PFSK-1 (cell line): ENCODE measurements at regions not wholly inside any gene's neighbourhood (a gene's known extent, or its start where the extent isn't known, plus 50 kb on each side); places are given as distances from the start of the nearest gene placed in this dataset.

Experiments
- FOXP2 ChIP-seq: optimal IDR thresholded peaks from 2 replicates; pipeline ENCODE3; 2011; ENCODE audit warnings: borderline replicate concordance, control low read depth, inconsistent platforms; ENCODE audit not compliant: insufficient read depth; ENCODE audit errors: extremely low read length, extremely low read depth
- POLR2AphosphoS5 ChIP-seq: IDR thresholded peaks from 2 replicates; pipeline ENCODE4 v1.6.1; 2012; ENCODE audit warnings: low read depth, mild to moderate bottlenecking, control low read depth, low read length, moderate library complexity
- SIN3A ChIP-seq: IDR thresholded peaks from 2 replicates; pipeline ENCODE4 v1.6.1; 2012; ENCODE audit warnings: mild to moderate bottlenecking, low read length, moderate library complexity, borderline replicate concordance; ENCODE audit not compliant: insufficient read depth
- TAF1 ChIP-seq: IDR thresholded peaks from 2 replicates; pipeline ENCODE4 v1.6.1; 2012; ENCODE audit warnings: low read length, control low read depth, borderline replicate concordance; ENCODE audit not compliant: insufficient read depth
- TF ChIP-seq, protein P1 (sequence below), 2 experiments: IDR thresholded peaks; 2 replicates each; pipeline versions ENCODE4 v1.6.1 to v1.8.0; 2011 to 2012; ENCODE audit warnings: low read depth in 2 of 2, low read length in 2 of 2, control low read depth in 1 of 2, inconsistent platforms in 1 of 2, mild to moderate bottlenecking in 1 of 2, moderate library complexity in 1 of 2; ENCODE audit not compliant: insufficient read depth in 1 of 2

DNA sequence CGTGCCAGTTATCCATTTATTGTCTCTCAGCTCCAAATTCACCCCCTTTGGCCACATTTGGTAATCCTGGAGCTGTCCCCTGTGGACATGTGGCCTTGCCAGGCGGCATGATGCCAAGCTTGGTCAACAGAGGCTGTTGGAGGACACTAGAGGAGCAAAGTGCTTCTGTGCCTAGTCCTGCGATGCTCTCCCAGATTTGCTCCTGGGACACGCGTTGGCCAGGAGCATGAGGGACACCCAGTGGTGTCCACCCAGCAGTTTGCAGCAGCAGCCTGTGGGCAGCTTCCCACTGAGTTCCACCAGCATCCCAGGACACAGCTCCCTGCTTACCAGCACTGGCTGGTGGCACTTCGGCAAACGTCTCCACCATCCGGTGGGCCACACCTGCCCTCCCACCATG is 55.5 kb upstream of the STEAP1B start:
- TF ChIP-seq TAF1 (no peak), SIN3A (no peak), FOXP2 (no peak), POLR2AphosphoS5 (no peak)
- TF ChIP-seq, protein P1, sequence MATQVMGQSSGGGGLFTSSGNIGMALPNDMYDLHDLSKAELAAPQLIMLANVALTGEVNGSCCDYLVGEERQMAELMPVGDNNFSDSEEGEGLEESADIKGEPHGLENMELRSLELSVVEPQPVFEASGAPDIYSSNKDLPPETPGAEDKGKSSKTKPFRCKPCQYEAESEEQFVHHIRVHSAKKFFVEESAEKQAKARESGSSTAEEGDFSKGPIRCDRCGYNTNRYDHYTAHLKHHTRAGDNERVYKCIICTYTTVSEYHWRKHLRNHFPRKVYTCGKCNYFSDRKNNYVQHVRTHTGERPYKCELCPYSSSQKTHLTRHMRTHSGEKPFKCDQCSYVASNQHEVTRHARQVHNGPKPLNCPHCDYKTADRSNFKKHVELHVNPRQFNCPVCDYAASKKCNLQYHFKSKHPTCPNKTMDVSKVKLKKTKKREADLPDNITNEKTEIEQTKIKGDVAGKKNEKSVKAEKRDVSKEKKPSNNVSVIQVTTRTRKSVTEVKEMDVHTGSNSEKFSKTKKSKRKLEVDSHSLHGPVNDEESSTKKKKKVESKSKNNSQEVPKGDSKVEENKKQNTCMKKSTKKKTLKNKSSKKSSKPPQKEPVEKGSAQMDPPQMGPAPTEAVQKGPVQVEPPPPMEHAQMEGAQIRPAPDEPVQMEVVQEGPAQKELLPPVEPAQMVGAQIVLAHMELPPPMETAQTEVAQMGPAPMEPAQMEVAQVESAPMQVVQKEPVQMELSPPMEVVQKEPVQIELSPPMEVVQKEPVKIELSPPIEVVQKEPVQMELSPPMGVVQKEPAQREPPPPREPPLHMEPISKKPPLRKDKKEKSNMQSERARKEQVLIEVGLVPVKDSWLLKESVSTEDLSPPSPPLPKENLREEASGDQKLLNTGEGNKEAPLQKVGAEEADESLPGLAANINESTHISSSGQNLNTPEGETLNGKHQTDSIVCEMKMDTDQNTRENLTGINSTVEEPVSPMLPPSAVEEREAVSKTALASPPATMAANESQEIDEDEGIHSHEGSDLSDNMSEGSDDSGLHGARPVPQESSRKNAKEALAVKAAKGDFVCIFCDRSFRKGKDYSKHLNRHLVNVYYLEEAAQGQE (IDR thresholded peaks at IDR 0.05; ENCODE audit: insufficient read depth in 1 of 2, low read depth in 2 of 2, low read length in 2 of 2), result no peak

DNA sequence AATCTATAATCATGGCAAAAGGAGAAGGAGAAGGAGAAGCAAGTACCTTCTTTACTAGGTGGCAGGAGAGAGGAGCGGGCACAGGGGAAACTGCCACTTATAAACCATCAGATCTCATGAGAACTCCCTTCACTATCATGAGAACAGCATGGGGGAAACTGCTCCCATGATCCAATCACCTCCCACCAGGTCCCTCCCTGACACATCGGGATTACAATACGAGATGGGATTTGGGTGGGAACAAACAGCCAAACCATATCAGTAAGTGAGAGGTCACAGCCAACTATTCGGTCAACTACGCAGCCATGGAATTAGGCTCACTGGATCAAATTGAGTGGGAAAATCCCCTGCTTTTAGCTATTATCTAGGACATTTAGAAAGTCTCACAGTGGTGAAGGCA is 54.2 kb upstream of the STEAP1B start:
- no peak for TF ChIP-seq SIN3A

DNA sequence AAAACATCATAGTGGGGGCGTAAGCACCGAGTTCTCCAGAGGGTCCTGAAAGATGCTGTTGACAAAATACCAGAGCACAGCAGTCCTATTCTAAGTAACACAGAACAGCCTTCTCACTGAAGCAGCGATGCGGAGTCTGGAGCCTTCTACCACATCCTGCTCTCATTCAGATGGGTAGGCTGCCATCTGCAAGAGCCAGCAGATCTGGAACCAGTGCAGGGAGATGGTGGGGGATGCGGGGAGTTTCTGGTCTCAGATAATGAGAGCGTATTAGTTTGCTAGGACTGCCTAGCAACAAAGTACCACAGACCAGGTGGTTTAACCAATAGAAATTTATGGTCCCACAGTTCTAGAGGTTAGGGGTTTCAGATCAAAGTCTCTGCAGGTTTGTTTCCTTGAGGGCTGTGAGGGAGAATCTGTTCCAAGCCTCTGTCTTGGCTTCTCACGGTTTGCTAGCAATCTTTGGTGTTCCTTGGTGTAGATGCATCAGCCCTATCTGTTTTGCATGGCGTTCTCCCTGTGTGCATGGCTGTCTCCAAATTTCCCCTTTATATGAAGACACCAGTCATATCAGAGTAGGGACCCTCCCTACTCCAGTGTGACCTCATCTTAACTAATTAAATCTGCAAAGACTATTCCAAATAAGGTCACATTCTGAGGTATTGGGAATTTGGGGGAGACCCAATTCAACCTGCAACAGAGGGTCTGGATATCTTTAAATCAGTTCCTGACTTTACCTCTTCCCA is 52.0 kb upstream of the STEAP1B start:
- TF ChIP-seq TAF1 (no peak), POLR2AphosphoS5 (no peak), SIN3A (no peak)
- TF ChIP-seq, protein P1 (IDR thresholded peaks at IDR 0.05; ENCODE audit: insufficient read depth in 1 of 2, low read depth in 2 of 2, low read length in 2 of 2), result no peak

DNA sequence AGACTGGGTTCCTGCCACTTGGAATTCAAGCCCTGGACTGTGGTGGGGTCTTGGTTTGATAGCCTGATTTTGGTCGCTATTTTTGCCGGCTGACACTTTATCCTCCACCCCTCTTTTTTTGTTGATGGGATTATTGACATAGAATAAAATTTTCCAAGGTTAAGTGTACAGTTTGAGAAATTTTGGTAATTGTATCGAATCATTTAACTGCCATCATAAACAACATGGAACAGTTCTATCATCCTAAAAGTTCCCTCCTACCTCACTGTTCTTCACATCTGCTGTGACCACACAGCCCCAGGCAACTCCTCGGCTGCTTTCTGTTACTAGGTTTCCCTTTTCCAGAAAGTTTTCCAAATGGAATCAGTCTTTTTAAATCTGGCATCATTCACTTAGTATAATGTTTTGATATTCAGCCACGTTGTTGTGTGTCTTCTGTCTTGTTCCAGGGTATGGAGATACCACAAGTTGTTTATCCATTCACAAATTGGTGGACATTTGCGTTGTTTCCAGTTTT is 50.6 kb upstream of the STEAP1B start:
- TF ChIP-seq SIN3A (no peak), POLR2AphosphoS5 (no peak), FOXP2 (no peak), TAF1 (no peak)
- TF ChIP-seq, protein P1 (IDR thresholded peaks at IDR 0.05; ENCODE audit: insufficient read depth in 1 of 2, low read depth in 2 of 2, low read length in 2 of 2), result no peak

DNA sequence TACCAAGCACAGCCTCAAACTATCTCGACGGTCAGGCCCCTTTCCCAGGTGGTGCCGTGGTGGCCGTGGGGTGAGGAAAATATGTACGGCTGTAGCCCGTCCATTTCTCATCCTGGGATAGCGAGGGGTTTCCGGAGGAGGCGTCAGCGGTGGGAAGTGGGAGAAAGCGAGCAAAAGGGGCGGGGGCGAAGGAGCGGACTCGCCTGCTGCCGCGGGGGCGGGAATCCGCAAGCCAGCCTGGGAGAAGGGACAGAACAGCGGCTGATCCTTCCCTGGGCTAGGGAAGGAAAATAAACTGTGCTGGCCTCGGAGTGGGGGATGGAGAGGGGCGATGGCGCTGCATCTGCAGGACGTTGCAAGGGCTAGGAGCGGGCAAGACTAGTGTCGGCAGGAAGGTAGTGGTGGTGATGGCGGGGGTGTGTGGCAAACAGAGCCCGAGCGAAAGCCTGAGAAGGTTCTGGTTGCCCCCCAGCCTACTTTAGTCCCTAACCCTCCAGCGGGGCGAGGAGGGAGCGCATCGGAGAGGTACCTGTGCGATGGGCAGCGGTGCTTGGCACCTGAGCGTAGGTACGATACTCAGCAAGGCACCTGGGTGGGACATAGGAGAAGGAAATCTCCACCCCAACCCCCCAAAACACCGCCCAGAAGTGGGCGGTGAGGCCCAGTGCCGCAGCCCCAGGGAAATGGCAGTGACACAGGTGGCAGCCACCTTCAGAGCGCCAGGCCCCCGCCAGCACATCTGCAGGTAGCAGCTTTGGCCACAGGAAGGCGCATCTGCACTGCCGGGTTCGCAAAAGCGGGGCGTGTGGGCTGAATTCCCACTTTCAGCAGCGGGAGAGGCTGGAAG is 49.9 kb upstream of the STEAP1B start:
- TF ChIP-seq FOXP2, result no peak
- no peak for TF ChIP-seq SIN3A
- TF ChIP-seq, protein P1 (IDR thresholded peaks at IDR 0.05; ENCODE audit: insufficient read depth in 1 of 2, low read depth in 2 of 2, low read length in 2 of 2), result no peak
- TF ChIP-seq TAF1, result no peak
- no peak for TF ChIP-seq POLR2AphosphoS5
